K562 (cell line): ENCODE measurements at regions not wholly inside any gene's neighbourhood (a gene's known extent, or its start where the extent isn't known, plus 50 kb on each side); places are given as distances from the start of the nearest gene placed in this dataset.

ENCODE experiments used
- AFF1 ChIP-seq, 2 experiments: fragments of 450-650 bp; IDR thresholded peaks; 2 replicates each; pipeline ENCODE4 v1.6.1; 2018; ENCODE audit warnings: mild to moderate bottlenecking in 2 of 2, low read depth in 1 of 2; ENCODE audit not compliant: partially characterized antibody in 2 of 2
- CEBPB ChIP-seq: fragments of 450-650 bp; IDR thresholded peaks from 2 replicates; pipeline ENCODE4 v1.6.1; 2016; ENCODE audit warnings: missing genetic modification characterization, missing compliant biosample characterization
- CLOCK ChIP-seq: fragments of 250-450 bp; sonication (Bioruptor Pico); IDR thresholded peaks from 2 replicates; pipeline ENCODE4 v1.4.0; 2020; ENCODE audit warnings: mild to moderate bottlenecking, moderate library complexity, borderline replicate concordance
- ERF ChIP-seq: fragments of 450-650 bp; formaldehyde crosslinking; IDR thresholded peaks from 2 replicates; pipeline ENCODE4 v1.4.0; 2020; ENCODE audit warnings: mild to moderate bottlenecking, mixed read lengths
- RERE ChIP-seq: sonication (generic); formaldehyde crosslinking; IDR thresholded peaks from 2 replicates; pipeline ENCODE4 v1.8.0; 2023; ENCODE audit warnings: missing genetic modification reagents, mild to moderate bottlenecking, borderline replicate concordance
- SMARCA4 ChIP-seq: fragments of 450-650 bp; IDR thresholded peaks from 2 replicates; pipeline ENCODE4 v1.6.1; 2016
- SRSF9 ChIP-seq: fragments of 200-400 bp; formaldehyde crosslinking; IDR thresholded peaks from 2 replicates; pipeline ENCODE4 v1.6.1; 2017; ENCODE audit warnings: low read depth, low read length, borderline replicate concordance
- ZBTB11 ChIP-seq, 3 experiments: fragments of 200-800 bp in 1 of 3; fragments of 250-450 bp in 1 of 3; fragments of 450-650 bp in 1 of 3; sonication (Bioruptor Pico) in 1 of 3; sonication (Bioruptor generic) in 1 of 3; formaldehyde crosslinking in 1 of 3; IDR thresholded peaks; 2 replicates each; pipeline versions ENCODE4 v1.6.1 to v1.8.0; 2016 to 2022; ENCODE audit warnings: mild to moderate bottlenecking in 2 of 3, missing genetic modification characterization in 2 of 3, missing compliant biosample characterization in 1 of 3, moderate library complexity in 1 of 3
- ZC3H4 ChIP-seq: sonication (generic); formaldehyde crosslinking; IDR thresholded peaks from 2 replicates; pipeline ENCODE4 v1.9.0; 2021; ENCODE audit warnings: missing genetic modification reagents, borderline replicate concordance

GRCh38 chr7:140275069-140275965 is 98.5 kb upstream of the KDM7A start (continued):
- TF ChIP-seq CEBPB (tag) = no peak
- TF ChIP-seq SMARCA4 = peak; percentile 95
- TF ChIP-seq RERE = no peak
- TF ChIP-seq AFF1 (IDR thresholded peaks at IDR 0.05; ENCODE audit: low read depth in 1 of 2, partially characterized antibody in 2 of 2) = peak; percentile 58 to 62
- no peak for TF ChIP-seq ZC3H4 (CRISPR knock-in tag)
- TF ChIP-seq ZBTB11 (CRISPR knock-in tag; IDR thresholded peaks at IDR 0.05) = peak in 1 of 3 experiments; percentile 55; a peak in 1 of 6 replicates
- TF ChIP-seq SRSF9 = no peak
- TF ChIP-seq ERF (CRISPR knock-in tag) = no peak
- no peak for TF ChIP-seq CLOCK (CRISPR knock-in tag)
